ENCODE measurements at regions not wholly inside any gene's neighbourhood (a gene's known extent, or its start where the extent isn't known, plus 50 kb on each side); places are given as distances from the start of the nearest gene placed in this dataset.

DNA sequence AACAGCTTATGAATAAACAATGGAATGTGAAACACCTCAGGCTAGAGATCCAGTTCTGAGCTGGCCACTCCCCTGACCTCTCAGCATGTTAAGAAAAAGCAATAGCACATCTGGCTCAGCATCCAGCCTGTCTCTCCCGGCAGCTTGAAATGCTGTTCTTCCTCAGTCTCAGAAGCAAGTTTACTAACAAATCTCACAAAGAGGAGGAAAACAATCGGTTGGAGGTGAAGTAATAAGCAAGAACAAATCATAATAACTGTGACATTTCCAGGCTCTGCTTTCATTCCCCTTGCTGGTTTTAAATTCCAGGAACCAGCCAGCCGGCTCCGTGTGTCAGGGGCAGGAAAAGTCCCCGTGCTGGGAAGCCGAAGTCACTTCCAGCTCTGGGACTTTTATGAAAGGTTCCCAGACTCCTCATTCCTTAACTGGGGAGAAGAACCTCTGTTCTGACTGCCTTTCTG is 133.9 kb upstream of the ARL4C start:
- TF ChIP-seq, protein P1, sequence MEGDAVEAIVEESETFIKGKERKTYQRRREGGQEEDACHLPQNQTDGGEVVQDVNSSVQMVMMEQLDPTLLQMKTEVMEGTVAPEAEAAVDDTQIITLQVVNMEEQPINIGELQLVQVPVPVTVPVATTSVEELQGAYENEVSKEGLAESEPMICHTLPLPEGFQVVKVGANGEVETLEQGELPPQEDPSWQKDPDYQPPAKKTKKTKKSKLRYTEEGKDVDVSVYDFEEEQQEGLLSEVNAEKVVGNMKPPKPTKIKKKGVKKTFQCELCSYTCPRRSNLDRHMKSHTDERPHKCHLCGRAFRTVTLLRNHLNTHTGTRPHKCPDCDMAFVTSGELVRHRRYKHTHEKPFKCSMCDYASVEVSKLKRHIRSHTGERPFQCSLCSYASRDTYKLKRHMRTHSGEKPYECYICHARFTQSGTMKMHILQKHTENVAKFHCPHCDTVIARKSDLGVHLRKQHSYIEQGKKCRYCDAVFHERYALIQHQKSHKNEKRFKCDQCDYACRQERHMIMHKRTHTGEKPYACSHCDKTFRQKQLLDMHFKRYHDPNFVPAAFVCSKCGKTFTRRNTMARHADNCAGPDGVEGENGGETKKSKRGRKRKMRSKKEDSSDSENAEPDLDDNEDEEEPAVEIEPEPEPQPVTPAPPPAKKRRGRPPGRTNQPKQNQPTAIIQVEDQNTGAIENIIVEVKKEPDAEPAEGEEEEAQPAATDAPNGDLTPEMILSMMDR (conservative IDR thresholded peaks at IDR 0.05; ENCODE audit: low read depth, low read length), result no peak
- TF ChIP-seq EZH2 (IDR thresholded peaks at IDR 0.05; ENCODE audit: low read length, unreplicated experiment) (no peak), EZH2phosphoT487 (IDR thresholded peaks at IDR 0.05; ENCODE audit: borderline replicate concordance, low read length) (no peak)
